GM18951 (cell line): ENCODE measurements at regions not wholly inside any gene's neighbourhood (a gene's known extent, or its start where the extent isn't known, plus 50 kb on each side); places are given as distances from the start of the nearest gene placed in this dataset.

Experiments
- POLR2A ChIP-seq: IDR thresholded peaks from 4 replicates; pipeline ENCODE4 v1.6.1; 2011; ENCODE audit warnings: mild to moderate bottlenecking; ENCODE audit not compliant: insufficient read length, insufficient read depth; ENCODE audit errors: extremely low read depth
- in situ Hi-C: fragments of 300-500 bp; cut with MboI; formaldehyde crosslinking; loops from one replicate; pipeline ENCODE4 v1.12.0; 2022; ENCODE audit warnings: low sequenced_read_pairs, mixed read lengths, inconsistent platforms; ENCODE audit not compliant: unreplicated experiment

DNA sequence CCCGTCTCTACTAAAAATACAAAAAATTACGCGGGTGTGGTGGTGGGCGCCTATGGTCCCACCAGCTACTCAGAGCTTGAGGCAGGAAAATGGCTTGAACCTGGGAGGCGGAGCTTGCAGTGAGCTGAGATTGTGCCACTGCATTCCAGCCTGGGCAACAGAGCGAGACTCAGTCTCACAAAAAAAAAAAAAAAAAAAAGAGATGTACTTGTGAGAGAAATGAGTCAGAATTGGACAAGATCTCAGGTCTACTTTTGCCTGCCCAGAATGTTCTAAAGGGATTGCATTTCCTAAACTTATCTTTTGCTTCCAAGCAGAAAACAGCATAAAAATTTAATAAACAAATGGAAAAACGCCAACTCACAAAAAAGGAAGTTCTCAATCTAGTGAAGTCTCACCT is 167.5 kb downstream of the NR2F2 start:
- TF ChIP-seq POLR2A = no peak
- in situ Hi-C loops = no loop called here

DNA sequence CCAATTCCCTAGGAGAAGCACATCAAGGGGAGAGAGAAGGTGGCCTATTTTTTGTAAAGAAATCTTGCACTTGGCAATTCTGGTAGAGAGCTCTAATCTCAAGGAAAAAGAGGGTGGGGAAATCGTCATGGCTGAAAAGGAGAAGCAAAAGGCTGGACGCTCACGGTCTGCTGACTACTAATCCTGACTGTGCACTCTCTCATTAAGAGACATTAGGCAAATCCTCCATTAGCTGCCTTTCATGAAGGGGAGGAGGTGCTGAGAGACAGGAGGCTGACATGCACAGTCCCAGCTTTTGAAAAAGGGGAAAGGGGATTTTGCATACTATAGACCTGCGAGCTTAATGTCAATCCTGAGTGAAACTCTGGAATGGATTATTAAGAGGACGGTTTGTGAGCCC is 170.0 kb downstream of the NR2F2 start:
- in situ Hi-C loops = no loop called here
- no peak for TF ChIP-seq POLR2A

DNA sequence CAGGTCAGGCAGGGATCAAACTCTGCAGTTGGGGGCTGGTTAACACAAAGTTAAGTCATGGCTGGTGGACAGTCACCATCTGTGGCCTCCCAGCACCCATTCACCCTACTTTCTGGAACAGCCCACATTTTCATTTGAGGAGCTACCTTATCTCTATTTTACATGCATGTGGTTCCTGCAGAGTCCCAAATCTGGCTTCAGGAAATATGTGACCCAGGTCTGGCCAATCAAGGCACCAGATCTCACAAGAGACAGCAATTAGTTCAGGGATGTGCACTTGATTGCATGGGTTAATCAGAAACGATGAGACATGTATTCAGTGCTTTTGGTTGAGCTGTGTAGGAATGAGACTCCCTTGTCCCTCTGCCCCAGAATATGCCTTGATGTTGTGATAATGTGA is 170.9 kb downstream of the NR2F2 start:
- in situ Hi-C loops = no loop called here

DNA sequence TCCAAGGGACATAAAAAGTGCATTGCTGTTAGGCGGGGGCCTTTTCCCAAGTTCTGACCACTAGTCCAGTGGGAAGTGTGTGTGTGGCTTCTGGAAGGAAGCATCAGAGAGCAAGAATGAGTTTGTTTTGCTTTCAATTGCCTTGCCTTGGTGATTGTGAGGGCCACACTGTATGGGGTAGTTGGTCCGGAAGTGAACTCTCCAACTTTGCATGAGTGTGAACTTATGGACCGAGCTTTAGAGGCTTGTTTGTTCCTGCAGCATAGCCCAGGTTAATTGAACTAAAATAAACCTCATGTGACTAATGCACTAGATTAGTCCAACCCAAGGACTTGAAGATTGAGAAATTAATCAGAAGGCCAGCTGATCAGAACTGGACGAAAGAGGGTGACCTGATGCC is 171.7 kb downstream of the NR2F2 start:
- in situ Hi-C loops = no loop called here
- TF ChIP-seq POLR2A = no peak

More for the DNA sequence above, 170.9 kb downstream of the NR2F2 start:
- no peak for TF ChIP-seq POLR2A

DNA sequence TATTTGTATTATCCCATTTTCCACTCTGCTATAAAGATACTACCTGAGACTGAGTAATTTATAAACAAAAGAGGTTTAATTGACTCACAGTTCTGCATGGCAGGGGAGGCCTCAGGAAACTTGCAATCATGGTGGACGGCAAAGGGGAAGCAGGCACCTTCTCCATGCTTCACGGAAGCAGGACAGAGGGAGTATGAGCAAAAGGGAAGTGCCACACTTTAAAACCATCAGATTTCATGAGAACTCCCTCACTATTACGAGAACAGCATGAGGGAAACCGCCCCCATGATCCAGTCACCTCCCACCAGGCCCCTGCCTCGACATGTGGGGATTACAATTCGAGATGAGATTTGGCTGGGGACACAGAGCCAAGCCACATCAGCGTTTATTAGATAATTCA is 172.8 kb downstream of the NR2F2 start:
- in situ Hi-C loops = no loop called here
- no peak for TF ChIP-seq POLR2A

DNA sequence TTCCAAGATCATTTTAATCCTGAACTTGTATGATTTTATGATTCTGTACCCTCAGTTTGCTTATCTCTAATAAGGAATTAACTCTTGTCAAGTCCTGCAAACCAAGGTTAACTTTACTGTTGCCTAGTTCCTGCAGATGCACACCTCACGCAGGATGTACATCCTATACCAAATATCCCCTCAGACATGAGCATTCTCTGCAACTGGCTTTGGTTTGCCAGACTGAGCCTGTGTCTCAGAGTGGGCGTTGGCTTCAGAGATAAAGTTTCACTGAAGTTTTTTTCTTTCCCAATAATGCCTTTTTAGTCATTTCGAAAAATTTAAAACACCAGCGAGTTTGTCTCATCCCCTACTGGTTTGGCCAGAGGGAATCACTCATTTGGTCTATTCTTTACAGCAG is 173.9 kb downstream of the NR2F2 start:
- no peak for TF ChIP-seq POLR2A
- in situ Hi-C loops = no loop called here

DNA sequence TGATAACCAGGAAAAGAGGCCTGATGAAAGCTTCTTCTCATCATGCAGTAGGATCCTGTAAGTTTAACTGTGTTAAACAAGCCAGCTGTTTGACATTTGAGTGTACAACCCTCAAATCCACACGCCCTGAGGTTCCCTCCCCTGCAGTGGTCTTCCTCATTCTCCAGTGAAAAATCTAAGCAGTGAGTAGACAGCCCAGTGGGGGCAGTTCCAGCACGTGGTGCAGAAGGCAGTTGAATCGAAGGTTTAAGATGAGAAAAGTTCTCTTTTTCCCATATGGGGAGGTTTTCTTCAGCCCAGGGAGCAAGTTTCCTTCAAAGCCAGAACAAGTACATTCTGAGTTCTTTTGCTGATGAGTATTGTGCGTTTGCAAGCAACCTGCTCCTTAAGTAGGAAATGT is 174.5 kb downstream of the NR2F2 start:
- no peak for TF ChIP-seq POLR2A
- in situ Hi-C loops = no loop called here

DNA sequence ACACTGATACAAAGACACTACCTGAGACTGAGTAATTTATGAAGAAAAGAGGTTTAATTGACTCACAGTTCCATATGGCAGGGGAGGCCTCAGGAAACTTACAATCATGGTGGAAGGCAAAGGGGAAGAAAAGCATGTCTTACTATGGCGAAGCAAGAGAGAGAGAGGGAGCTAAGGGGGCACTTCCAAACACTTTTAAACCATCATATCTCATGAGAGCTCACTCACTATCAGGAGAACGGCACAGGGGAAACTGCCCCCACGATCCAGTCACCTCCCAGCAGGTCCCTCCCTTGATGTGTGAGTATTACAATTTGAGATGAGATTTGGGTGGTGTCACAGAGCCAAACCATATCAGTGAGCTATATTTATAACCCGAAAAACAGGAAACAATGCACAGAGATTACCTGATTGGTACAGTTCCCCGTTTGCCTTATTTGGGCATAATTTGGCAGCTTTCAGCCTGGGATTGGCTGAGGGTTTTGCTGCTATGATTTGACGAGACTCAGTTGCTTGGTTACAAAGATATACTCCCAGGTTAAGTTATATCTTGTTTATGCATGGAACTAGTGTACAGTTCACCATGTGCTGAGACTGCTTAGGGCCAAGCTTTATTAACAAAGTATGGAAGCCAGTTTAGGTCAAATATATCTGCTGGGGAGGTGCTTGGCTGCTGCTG is 184.2 kb downstream of the NR2F2 start:
- in situ Hi-C loops = no loop called here
- TF ChIP-seq POLR2A = no peak

DNA sequence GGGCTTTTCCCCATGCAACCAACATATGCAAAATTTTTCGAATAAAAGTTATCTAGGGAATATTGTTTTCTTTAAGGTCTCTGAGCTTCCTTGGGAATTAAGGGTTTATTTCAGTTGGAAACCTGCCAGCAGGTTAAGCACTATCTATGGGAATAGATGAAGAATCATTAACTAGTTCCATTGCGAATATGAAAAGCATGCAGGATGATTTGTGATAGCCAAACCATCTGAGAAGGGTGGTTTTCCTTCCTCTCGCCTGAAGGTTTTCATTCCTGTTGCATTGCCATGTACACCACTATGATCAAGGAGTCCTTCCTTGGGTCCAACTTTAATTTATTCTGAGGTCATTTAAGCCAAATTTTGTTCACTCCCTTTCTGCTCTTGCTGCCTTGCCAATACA is 184.9 kb downstream of the NR2F2 start:
- in situ Hi-C loops = no loop called here
- TF ChIP-seq POLR2A = no peak

DNA sequence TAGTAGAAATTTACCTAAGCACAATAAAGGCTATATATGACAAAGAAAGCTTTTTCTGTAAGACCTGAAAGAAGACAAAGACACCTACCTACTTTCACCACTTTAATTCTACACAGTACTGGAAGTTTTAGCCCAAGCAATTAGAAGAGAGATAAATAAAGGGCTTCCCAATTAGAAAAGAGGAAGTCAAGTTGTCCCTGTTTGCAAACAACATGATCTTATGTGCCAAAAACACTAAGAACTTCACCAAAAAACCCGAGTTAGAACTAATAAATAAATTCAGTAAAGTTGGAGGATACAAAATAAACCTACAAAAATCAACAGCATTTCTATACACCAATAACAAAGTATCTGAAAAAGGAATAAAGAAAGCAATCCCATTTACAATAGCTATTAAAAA is 190.9 kb downstream of the NR2F2 start:
- TF ChIP-seq POLR2A = no peak
- in situ Hi-C loops = no loop called here

DNA sequence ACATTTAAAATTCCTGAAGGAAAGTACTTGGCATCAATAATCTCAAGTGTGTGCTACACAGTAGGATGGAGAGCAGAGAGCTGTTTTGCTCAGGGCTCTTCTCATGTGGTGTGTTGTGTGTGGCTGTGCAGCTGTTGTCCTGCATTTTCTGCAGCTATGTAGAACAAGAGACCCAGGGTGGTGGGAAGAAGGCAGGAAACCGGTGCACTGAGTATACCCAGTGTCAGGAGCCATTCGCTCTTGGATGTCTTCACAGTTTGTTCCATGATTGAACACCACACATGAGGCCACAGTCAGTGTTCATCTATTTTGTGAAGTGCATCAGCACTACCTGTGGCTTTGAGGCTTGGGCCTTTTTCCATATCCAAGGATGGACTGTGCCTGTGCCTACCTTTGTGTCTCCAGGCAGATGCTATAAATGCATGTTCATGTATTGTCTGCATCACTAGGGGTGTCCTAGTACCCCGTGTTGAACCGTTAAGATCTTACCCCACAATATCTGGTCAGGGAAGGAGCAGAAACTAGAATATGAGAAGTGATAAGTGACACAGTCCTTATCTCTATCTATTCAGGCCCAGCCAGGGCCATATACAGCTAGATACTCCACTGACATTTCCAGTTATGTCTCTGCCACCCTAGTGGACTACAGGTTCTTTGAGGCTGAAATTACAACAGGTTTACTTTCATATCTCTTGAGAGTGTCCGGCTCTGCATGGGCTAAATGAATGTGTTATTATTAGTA is 194.3 kb downstream of the NR2F2 start:
- in situ Hi-C loops = no loop called here
- no peak for TF ChIP-seq POLR2A

DNA sequence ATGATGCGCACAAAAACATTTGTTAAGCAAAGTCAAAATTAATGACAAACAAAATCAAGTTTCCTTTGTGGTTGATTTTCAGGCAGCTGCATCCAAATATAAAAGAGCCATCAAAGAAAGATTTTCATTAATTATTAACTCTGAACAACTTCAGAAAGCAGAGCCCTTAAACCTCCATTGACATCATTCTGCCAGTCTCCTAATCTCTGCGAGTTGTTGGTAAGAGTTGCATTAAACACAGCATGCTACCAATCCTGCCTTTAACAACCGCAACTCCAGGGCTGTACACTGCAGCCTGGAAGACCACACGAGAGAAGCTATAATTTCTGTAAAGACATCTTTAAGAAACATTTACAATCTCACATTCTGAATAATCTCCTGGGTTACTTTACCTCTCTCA is 204.6 kb downstream of the NR2F2 start:
- in situ Hi-C loops = no loop called here
- no peak for TF ChIP-seq POLR2A

DNA sequence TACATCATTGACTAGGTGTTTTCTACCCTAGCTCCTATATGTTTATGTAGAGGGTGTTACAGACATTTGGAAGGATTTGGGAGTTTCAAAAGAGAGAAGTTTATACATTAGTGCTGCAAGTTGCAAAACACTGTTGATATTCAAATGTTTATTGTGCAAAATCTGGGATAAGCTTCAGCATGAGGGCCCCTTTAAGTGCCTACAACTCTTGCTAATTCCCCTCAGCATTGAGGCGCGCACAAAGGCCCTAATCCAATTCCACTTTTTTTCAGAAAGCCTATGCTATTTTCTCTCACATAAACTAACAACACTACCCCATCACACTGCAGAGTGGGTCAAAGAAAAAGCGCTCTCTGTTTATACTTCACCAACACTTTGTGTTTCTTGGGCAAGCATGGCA is 208.0 kb downstream of the NR2F2 start:
- in situ Hi-C loops = no loop called here
- TF ChIP-seq POLR2A = no peak

DNA sequence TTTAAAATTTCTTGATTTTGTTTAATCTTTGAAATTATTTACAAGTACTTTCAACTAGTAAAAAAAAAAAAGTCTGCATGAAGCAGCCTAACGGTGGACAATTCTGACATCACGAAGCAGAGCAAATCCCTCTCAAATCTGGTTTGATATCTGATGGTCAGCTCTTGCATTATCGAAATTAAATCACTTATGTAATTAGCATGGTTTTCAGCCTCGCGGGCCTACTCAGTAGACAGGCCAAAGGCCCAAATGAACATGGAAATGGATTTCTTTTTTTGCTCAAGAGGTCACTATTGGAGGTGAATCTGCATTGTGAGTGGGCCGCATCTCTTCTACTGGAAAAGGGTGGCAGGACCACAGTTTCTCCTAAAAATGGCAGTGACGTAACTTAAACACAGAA is 209.8 kb downstream of the NR2F2 start:
- in situ Hi-C loops = no loop called here
- no peak for TF ChIP-seq POLR2A

DNA sequence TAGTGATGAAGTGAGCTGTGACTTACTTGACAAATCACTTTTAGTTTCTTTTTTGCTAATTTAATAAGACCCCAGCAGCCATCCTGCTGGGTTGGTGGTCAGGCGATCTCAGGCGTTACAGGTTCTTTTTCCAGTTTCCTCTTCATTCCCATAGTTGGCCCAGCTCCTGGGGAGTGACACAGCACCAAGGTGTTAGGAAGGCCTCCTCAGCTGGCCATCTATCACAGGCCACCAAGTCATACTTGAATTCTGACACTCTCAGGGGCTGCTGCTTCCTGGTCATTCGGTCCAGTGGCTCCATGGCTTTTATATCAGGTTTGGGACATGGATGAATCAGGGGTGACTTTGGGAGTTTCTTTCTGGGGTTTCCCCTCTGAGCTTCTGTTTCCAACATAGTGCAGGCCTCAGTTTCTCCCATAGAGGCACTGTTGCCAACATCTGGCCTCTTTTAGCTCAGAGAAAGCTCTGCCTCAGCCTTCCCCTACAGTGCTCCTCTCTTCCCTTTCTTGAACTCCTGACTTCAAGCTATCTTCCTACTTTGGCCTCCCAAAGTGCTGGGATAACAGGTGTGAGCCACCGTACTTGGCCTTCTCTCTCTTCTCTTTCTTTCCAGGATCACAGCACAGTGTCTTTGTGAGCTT is 211.8 kb downstream of the NR2F2 start:
- in situ Hi-C loops = no loop called here
- no peak for TF ChIP-seq POLR2A
